Erythroblast (primary cell): ENCODE measurements at regions not wholly inside any gene's neighbourhood (a gene's known extent, or its start where the extent isn't known, plus 50 kb on each side); places are given as distances from the start of the nearest gene placed in this dataset.
A peak's percentile ranks its signal among the peaks of the same experiment; 100 is the strongest.
"Not testable (repeated sequence)": the region's sequence is repeated elsewhere in the genome, so short reads cannot be mapped to it uniquely, and the experiment has no call there.

Experiments
- DNase-seq, 2 experiments: peaks; one replicate each; lab custom pipeline; 2025; lab: John Stamatoyannopoulos, UW
- GATA1 ChIP-seq: IDR thresholded peaks from 2 replicates; pipeline ENCODE4 v1.6.1; 2011; ENCODE audit warnings: low read depth, mild to moderate bottlenecking, control low read depth, low read length, moderate library complexity
- POLR2A ChIP-seq: IDR thresholded peaks from 2 replicates; pipeline ENCODE4 v1.6.1; 2011; ENCODE audit warnings: mild to moderate bottlenecking, low read length

- DNase-seq = no peak
- TF ChIP-seq POLR2A (no peak), GATA1 (no peak)
These were observed 335.7 kb upstream of the PIK3R1 start for GRCh38 chr5:67879620-67880510.

- no peak for DNase-seq
These were observed 336.6 kb upstream of the PIK3R1 start for GRCh38 chr5:67878933-67879332.

GRCh38 chr5:67876371-67876770 is 339.2 kb upstream of the PIK3R1 start:
- no peak for TF ChIP-seq GATA1
- TF ChIP-seq POLR2A = no peak

More at GRCh38 chr5:67878933-67879332, 336.6 kb upstream of the PIK3R1 start:
- TF ChIP-seq GATA1 = no peak
- TF ChIP-seq POLR2A = no peak

GRCh38 chr5:67875601-67876000 is 340.0 kb upstream of the PIK3R1 start:
- no peak for DNase-seq
- no peak for TF ChIP-seq GATA1
- TF ChIP-seq POLR2A = no peak

More at GRCh38 chr5:67876371-67876770, 339.2 kb upstream of the PIK3R1 start:
- DNase-seq = no peak

- peak; percentile 37 to 79 for DNase-seq
- TF ChIP-seq GATA1 (no peak), POLR2A (no peak)
These were observed 341.6 kb upstream of the PIK3R1 start for GRCh38 chr5:67873935-67874334.

- DNase-seq = no peak
- TF ChIP-seq POLR2A (no peak), GATA1 (no peak)
These were observed 344.9 kb upstream of the PIK3R1 start for GRCh38 chr5:67870662-67871061.

- DNase-seq = not testable (repeated sequence)
These were observed 351.2 kb upstream of the PIK3R1 start for GRCh38 chr5:67864335-67864734.

GRCh38 chr5:67858471-67859031 is 357.0 kb upstream of the PIK3R1 start:
- no peak for DNase-seq
- TF ChIP-seq GATA1 = no peak
- no peak for TF ChIP-seq POLR2A

- DNase-seq = no peak
- TF ChIP-seq POLR2A (no peak), GATA1 (no peak)
These were observed 358.1 kb upstream of the PIK3R1 start for GRCh38 chr5:67857502-67857901.

- TF ChIP-seq POLR2A (no peak), GATA1 (no peak)
- no peak for DNase-seq
These were observed 360.0 kb upstream of the PIK3R1 start for GRCh38 chr5:67855523-67855922.

- not testable (repeated sequence) for DNase-seq
These were observed 364.6 kb upstream of the PIK3R1 start for GRCh38 chr5:67850906-67851305.

GRCh38 chr5:67844924-67845323 is 370.6 kb upstream of the PIK3R1 start:
- no peak for DNase-seq

GRCh38 chr5:67842806-67843205 is 372.8 kb upstream of the PIK3R1 start:
- DNase-seq = no peak
- TF ChIP-seq POLR2A (no peak), GATA1 (no peak)

More at GRCh38 chr5:67844924-67845323, 370.6 kb upstream of the PIK3R1 start:
- TF ChIP-seq GATA1 (no peak), POLR2A (no peak)

GRCh38 chr5:67837225-67837624 is 378.3 kb upstream of the PIK3R1 start:
- not testable (repeated sequence) for DNase-seq

GRCh38 chr5:67836496-67836895 is 379.1 kb upstream of the PIK3R1 start:
- DNase-seq = not testable (repeated sequence)
